ENCODE measurements at regions not wholly inside any gene's neighbourhood (a gene's known extent, or its start where the extent isn't known, plus 50 kb on each side); places are given as distances from the start of the nearest gene placed in this dataset.

DNA sequence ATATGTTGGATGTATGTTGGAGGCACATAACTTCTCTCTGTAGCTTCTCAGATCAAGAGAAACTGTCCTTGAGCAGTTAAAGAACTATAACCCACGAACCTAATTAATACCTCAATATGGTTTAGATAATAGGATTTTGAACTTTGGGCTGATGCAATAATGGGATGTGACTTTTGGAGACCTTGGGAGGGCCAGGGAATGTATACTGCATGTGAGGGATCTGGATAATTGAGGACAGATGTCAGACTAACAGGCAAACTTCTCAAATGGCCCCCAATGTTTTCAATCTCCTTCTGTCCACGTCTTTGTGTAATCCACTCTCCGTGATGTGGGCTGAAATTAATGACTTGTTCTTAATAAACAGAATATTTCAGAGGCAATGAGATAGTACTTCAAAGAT lies 202.2 kb upstream of the FAT4 start:
- no peak for DNase-seq (ENCODE audit: low spot score)
- ChIA-PET CTCF (no interaction called here), POLR2A (ENCODE audit: low non-redundant PET) (no interaction called here)
- no peak overlapping the region for H3K27ac ChIP-seq
- TF ChIP-seq, protein P1, sequence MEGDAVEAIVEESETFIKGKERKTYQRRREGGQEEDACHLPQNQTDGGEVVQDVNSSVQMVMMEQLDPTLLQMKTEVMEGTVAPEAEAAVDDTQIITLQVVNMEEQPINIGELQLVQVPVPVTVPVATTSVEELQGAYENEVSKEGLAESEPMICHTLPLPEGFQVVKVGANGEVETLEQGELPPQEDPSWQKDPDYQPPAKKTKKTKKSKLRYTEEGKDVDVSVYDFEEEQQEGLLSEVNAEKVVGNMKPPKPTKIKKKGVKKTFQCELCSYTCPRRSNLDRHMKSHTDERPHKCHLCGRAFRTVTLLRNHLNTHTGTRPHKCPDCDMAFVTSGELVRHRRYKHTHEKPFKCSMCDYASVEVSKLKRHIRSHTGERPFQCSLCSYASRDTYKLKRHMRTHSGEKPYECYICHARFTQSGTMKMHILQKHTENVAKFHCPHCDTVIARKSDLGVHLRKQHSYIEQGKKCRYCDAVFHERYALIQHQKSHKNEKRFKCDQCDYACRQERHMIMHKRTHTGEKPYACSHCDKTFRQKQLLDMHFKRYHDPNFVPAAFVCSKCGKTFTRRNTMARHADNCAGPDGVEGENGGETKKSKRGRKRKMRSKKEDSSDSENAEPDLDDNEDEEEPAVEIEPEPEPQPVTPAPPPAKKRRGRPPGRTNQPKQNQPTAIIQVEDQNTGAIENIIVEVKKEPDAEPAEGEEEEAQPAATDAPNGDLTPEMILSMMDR (conservative IDR thresholded peaks at IDR 0.05; ENCODE audit: low read depth), result no peak

DNA sequence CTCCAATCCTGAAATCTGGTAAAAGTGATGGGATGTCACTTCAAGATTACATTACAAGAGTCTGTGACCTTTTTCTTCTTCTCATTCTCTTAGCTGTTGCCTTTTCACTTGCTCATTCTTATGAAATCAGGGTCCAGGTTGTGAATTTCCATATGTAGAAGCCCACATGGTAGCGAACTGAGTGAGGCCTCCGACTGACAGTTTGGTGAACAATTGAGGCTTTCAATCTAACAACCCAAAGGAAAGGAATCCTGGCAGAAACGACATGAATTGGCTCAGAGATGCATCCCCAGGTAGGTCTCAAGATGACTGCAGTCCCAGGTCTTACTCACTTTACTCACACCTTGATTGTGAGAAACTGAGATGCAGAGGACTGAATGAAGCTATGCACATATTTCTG lies 203.4 kb upstream of the FAT4 start:
- no peak overlapping the region for H3K27ac ChIP-seq
- CTCF ChIA-PET, result no interaction called here
- no peak for DNase-seq (ENCODE audit: low spot score)
- POLR2A ChIA-PET (ENCODE audit: low non-redundant PET), result no interaction called here
- TF ChIP-seq, protein P1 (conservative IDR thresholded peaks at IDR 0.05; ENCODE audit: low read depth), result no peak

DNA sequence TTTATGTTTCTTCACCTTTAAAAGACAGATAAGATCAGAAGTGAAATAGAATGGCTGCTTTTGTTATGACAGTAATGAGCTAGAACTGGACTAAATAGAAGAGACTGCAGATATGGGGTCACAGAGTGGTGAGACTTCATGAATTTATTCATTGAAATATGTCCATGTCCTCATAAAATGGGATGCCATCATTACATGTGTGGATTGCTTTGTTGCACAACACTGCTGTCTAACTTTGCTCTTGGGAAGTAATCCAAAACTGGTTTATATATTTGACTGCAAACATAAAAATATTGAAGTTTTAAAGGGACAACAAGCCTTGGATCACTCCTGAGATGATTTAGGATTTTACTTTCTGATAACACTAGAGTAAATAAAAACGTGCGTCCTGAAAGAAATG lies 209.2 kb upstream of the FAT4 start:
- TF ChIP-seq, protein P1 (conservative IDR thresholded peaks at IDR 0.05; ENCODE audit: low read depth), result no peak
- ChIA-PET POLR2A (ENCODE audit: low non-redundant PET) (no interaction called here), CTCF (no interaction called here)
- no peak for DNase-seq (ENCODE audit: low spot score)
- H3K27ac ChIP-seq, result no peak overlapping the region

DNA sequence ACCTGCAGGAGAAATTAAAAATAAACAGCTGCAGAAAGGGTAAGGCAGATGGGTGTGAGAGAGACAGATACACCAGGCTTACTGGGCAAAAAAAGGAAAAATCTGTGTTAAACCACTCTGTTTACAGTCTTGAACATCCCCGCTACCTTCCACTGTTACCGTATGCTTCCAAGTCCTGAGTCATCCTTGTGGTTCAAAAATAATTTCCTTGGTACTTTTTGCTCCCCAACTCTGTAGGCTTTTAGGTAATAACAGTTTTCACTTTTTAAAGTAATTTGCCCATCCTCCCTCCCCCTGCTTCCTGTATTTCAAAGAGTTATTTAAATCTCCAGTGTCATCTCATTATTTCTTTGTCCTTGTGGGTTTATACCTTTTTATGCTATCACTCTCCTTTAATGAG lies 210.1 kb upstream of the FAT4 start:
- ChIA-PET POLR2A (ENCODE audit: low non-redundant PET) (interaction anchor here (0.5 kb wide), 1 partner anchor 212 kb away, joined by 3 read pairs; no protein-coding TSS in a partner anchor), CTCF (no interaction called here)
- DNase-seq (ENCODE audit: low spot score), result no peak
- TF ChIP-seq, protein P1 (conservative IDR thresholded peaks at IDR 0.05; ENCODE audit: low read depth), result no peak
- no peak overlapping the region for H3K27ac ChIP-seq

DNA sequence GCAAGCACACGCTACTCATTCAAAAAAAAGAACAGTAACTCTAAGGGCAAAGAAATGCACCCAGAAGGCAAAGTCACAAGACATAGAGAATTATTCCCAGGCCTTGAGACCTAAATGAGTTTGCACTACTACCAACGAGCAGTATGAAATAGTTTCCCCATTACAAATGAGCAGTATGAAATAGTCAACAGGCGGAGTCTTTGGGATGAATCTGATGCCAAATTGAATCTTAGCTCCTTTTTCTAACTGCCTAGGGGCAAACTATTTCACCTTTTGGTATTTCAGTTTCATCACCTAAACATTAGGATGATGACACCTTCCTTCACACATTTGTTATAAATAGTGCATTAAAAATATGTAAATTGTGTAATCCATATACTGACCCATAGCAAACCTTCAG lies 213.0 kb upstream of the FAT4 start:
- TF ChIP-seq, protein P1 (conservative IDR thresholded peaks at IDR 0.05; ENCODE audit: low read depth), result no peak
- CTCF ChIA-PET, result interaction anchor here (0.6 kb wide), 1 partner anchor 133 kb away, joined by 3 read pairs; no protein-coding TSS in a partner anchor
- peak; percentile 34 for DNase-seq (ENCODE audit: low spot score)
- POLR2A ChIA-PET (ENCODE audit: low non-redundant PET), result no interaction called here
- no peak overlapping the region for H3K27ac ChIP-seq

DNA sequence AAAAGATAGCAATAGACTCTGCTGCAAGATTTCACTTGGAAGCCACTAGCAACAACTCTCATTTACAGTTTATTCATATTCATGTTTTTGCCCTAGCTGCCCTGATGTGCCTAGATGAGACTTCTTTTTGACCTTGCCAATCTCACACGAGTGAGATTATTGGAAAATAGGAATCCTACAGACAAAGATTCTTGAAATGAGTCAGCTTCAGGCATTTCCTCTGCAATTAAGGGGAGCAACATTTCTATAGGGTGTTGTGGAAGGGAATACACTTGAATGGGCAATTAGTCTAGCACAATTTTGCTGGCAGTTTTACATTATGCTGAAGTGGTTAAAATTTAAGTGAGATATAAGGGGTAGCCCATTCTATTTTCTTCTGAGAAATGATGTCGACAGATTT lies 217.0 kb upstream of the FAT4 start:
- H3K27ac ChIP-seq, result no peak overlapping the region
- POLR2A ChIA-PET (ENCODE audit: low non-redundant PET), result no interaction called here
- CTCF ChIA-PET, result no interaction called here
- peak; percentile 1 for DNase-seq (ENCODE audit: low spot score)
- TF ChIP-seq, protein P1 (conservative IDR thresholded peaks at IDR 0.05; ENCODE audit: low read depth), result no peak

DNA sequence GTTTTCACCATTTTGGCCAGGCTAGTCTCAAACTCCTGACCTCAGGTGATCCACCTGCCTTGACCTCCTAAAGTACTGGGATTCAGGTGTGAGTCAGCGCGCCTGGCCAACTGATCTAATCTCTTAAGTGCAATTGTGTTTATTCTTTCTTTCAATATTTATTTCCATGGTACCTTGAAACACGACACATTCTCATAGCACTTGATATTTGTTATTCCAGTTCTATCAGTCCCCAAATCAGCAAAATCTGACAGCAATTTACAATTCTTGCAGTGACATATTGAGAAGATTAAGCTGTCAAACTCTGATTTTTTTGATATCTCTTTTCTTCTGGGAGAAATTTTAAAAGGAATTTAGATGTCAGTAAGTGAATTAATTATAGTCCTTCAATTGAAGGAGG lies 218.1 kb upstream of the FAT4 start:
- CTCF ChIA-PET, result no interaction called here
- TF ChIP-seq, protein P1 (conservative IDR thresholded peaks at IDR 0.05; ENCODE audit: low read depth), result no peak
- H3K27ac ChIP-seq, result no peak overlapping the region

More for the DNA sequence above, 218.1 kb upstream of the FAT4 start:
- POLR2A ChIA-PET (ENCODE audit: low non-redundant PET), result no interaction called here
- DNase-seq (ENCODE audit: low spot score), result no peak

Data from RWPE1 (cell line).